Osteoblast (primary cell): ENCODE measurements at regions not wholly inside any gene's neighbourhood (a gene's known extent, or its start where the extent isn't known, plus 50 kb on each side); places are given as distances from the start of the nearest gene placed in this dataset.

Experiments
- DNase-seq: peaks from one replicate; pipeline ENCODE4 v3.0.0; 2011; ENCODE audit warnings: low spot score, mixed read lengths; ENCODE audit not compliant: insufficient read length; ENCODE audit errors: missing footprints
- H2AFZ ChIP-seq: 2 replicates; pipeline ENCODE4 v1.6.0; 2011; ENCODE audit warnings: mild to moderate bottlenecking, low read length
- H3K27ac ChIP-seq: 2 replicates; pipeline ENCODE4 v1.5.1; 2011; ENCODE audit warnings: mild to moderate bottlenecking, low read depth, low read length, moderate library complexity
- H3K27me3 ChIP-seq: 2 replicates; pipeline ENCODE4 v1.6.0; 2012; ENCODE audit warnings: mild to moderate bottlenecking, control low read depth, inconsistent platforms, low read length, moderate library complexity; ENCODE audit not compliant: insufficient read depth
- H3K36me3 ChIP-seq: 2 replicates; pipeline ENCODE4 v1.5.1; 2011; ENCODE audit warnings: mild to moderate bottlenecking, low read length, control low read depth, moderate library complexity; ENCODE audit not compliant: insufficient read depth
- H3K4me1 ChIP-seq: 2 replicates; pipeline ENCODE4 v1.5.1; 2011; ENCODE audit warnings: mild to moderate bottlenecking, low read length, control low read depth, moderate library complexity; ENCODE audit not compliant: insufficient read depth
- H3K4me2 ChIP-seq: 2 replicates; pipeline ENCODE4 v1.6.0; 2011; ENCODE audit warnings: mild to moderate bottlenecking, low read length; ENCODE audit not compliant: insufficient read depth
- H3K4me3 ChIP-seq: fragments of 200-600 bp; sonication (generic); 3 replicates; pipeline ENCODE4 v1.5.1; 2012; ENCODE audit warnings: mild to moderate bottlenecking, low read length, inconsistent platforms; ENCODE audit not compliant: insufficient read depth
- H3K79me2 ChIP-seq: 2 replicates; pipeline ENCODE4 v1.6.0; 2012; ENCODE audit warnings: mild to moderate bottlenecking, low read length, control low read depth, inconsistent platforms; ENCODE audit not compliant: insufficient read depth
- H3K9me3 ChIP-seq: 2 replicates; pipeline ENCODE4 v1.5.1; 2011; ENCODE audit warnings: low read depth, low read length, control low read depth
- H4K20me1 ChIP-seq: 2 replicates; pipeline ENCODE4 v1.6.0; 2012; ENCODE audit warnings: mild to moderate bottlenecking, low read length, control low read depth; ENCODE audit not compliant: insufficient read depth
- TF ChIP-seq, protein P1 (sequence below): IDR thresholded peaks from 2 replicates; pipeline ENCODE4 v1.5.1; 2011; ENCODE audit warnings: mild to moderate bottlenecking, low read depth, low read length, moderate library complexity; ENCODE audit errors: extremely low read depth

- no peaks in the 10 kb centered on the region for H3K4me1 ChIP-seq
- no peaks in the 10 kb centered on the region for H3K9me3 ChIP-seq
- no peak overlapping the region for H3K4me3 ChIP-seq
- no peaks in the 10 kb centered on the region for H3K27me3 ChIP-seq
- H3K36me3 ChIP-seq = no peaks in the 10 kb centered on the region
- DNase-seq = no peak
- no peak overlapping the region for H3K27ac ChIP-seq
- H3K79me2 ChIP-seq = no peaks in the 10 kb centered on the region
- H4K20me1 ChIP-seq = no peaks in the 10 kb centered on the region
- TF ChIP-seq, protein P1, sequence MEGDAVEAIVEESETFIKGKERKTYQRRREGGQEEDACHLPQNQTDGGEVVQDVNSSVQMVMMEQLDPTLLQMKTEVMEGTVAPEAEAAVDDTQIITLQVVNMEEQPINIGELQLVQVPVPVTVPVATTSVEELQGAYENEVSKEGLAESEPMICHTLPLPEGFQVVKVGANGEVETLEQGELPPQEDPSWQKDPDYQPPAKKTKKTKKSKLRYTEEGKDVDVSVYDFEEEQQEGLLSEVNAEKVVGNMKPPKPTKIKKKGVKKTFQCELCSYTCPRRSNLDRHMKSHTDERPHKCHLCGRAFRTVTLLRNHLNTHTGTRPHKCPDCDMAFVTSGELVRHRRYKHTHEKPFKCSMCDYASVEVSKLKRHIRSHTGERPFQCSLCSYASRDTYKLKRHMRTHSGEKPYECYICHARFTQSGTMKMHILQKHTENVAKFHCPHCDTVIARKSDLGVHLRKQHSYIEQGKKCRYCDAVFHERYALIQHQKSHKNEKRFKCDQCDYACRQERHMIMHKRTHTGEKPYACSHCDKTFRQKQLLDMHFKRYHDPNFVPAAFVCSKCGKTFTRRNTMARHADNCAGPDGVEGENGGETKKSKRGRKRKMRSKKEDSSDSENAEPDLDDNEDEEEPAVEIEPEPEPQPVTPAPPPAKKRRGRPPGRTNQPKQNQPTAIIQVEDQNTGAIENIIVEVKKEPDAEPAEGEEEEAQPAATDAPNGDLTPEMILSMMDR = no peak
- no peak overlapping the region for H3K4me2 ChIP-seq
- no peak overlapping the region for H2AFZ ChIP-seq
Measured at GRCh38 chr9:73348471-73348870, 196.8 kb downstream of the ANXA1 start.

DNA sequence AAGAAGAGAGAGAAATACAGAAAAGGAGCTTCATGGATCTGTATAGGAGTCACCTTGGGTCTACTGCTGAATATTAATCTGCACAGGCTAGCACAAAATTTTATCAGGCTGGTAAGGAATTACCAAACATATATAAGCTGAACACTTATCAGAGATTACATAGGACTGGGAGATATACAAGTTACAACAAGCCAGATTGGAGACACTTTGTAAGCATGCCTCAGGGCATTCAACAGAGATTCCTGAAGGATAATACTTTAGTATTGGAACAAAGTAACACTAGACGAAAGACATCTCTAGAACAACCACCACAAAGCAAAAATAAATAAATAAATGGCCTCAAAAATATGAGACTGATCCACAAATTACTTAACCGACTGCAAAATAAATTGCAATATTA is 197.8 kb downstream of the ANXA1 start:
- Histone ChIP-seq H3K79me2 (no peaks in the 10 kb centered on the region), H4K20me1 (no peaks in the 10 kb centered on the region), H3K4me2 (no peak overlapping the region), H3K9me3 (no peaks in the 10 kb centered on the region), H3K4me1 (no peaks in the 10 kb centered on the region), H3K4me3 (no peak overlapping the region), H2AFZ (no peak overlapping the region), H3K27me3 (no peaks in the 10 kb centered on the region), H3K27ac (no peak overlapping the region), H3K36me3 (no peaks in the 10 kb centered on the region)
- TF ChIP-seq, protein P1 = no peak
- DNase-seq = no peak

DNA sequence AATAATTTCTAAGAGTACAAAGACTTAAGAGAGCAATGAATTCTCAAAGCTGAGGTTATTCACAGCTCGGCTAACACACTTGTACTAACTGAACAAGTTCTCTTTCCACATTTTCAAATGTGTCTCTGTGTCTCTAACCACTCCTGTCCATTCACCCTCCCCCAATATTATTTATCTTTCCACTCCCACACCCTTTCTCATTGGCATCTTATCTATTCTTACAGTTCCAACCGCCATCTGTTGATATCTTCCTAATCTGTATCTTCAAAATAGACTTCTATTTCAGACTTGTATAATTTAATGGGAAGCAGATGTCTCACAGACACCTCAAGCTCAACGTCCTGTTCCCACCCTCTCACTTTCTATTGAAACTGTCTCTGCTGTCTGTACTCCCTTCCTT is 205.9 kb downstream of the ANXA1 start:
- TF ChIP-seq, protein P1 = no peak
- H3K4me1 ChIP-seq = no peaks in the 10 kb centered on the region
- no peaks in the 10 kb centered on the region for H3K9me3 ChIP-seq
- no peaks in the 10 kb centered on the region for H3K27me3 ChIP-seq
- no peak for DNase-seq
- no peaks in the 10 kb centered on the region for H3K36me3 ChIP-seq
- H3K79me2 ChIP-seq = no peaks in the 10 kb centered on the region
- H2AFZ ChIP-seq = no peak overlapping the region
- H3K4me2 ChIP-seq = no peak overlapping the region
- no peak overlapping the region for H3K4me3 ChIP-seq
- no peaks in the 10 kb centered on the region for H4K20me1 ChIP-seq
- no peak overlapping the region for H3K27ac ChIP-seq

- H3K4me3 ChIP-seq = no peak overlapping the region
- no peak overlapping the region for H3K27ac ChIP-seq
- no peaks in the 10 kb centered on the region for H3K79me2 ChIP-seq
- TF ChIP-seq, protein P1 = no peak
- no peak overlapping the region for H3K4me2 ChIP-seq
- no peak overlapping the region for H2AFZ ChIP-seq
- H3K4me1 ChIP-seq = no peaks in the 10 kb centered on the region
- H3K27me3 ChIP-seq = no peaks in the 10 kb centered on the region
- H3K9me3 ChIP-seq = no peaks in the 10 kb centered on the region
- DNase-seq = no peak
- no peaks in the 10 kb centered on the region for H3K36me3 ChIP-seq
- H4K20me1 ChIP-seq = no peaks in the 10 kb centered on the region
Measured at GRCh38 chr9:73370053-73370452, 218.4 kb downstream of the ANXA1 start.
